ENCODE measurements at regions not wholly inside any gene's neighbourhood (a gene's known extent, or its start where the extent isn't known, plus 50 kb on each side); places are given as distances from the start of the nearest gene placed in this dataset.

GRCh38 chr6:133191323-133191722 lies 49.8 kb upstream of the EYA4 start:
- DNase-seq = no peak

Measured in NCI-H1694 (cell line).